Dermis microvascular lymphatic vessel endothelial cell (primary cell): ENCODE measurements at regions not wholly inside any gene's neighbourhood (a gene's known extent, or its start where the extent isn't known, plus 50 kb on each side); places are given as distances from the start of the nearest gene placed in this dataset.
"Not testable (repeated sequence)": the region's sequence is repeated elsewhere in the genome, so short reads cannot be mapped to it uniquely, and the experiment has no call there.

Experiments
- DNase-seq, 2 donors: peaks; one replicate each; pipeline versions ENCODE4 v3.0.0 to v3.0.0-alpha.2; 2010; ENCODE audit warnings: low read depth in 2 of 2

- no peak for DNase-seq
Observed at GRCh38 chr4:189498457-189498856, 442.2 kb upstream of the FRG1 start.

- no peak for DNase-seq
Observed at GRCh38 chr4:189499696-189500095, 441.0 kb upstream of the FRG1 start.

GRCh38 chr4:189500970-189501369, 439.7 kb upstream of the FRG1 start:
- no peak for DNase-seq

- no peak for DNase-seq
Observed at GRCh38 chr4:189502841-189503435, 437.7 kb upstream of the FRG1 start.

GRCh38 chr4:189504220-189504619, 436.5 kb upstream of the FRG1 start:
- DNase-seq, result no peak

- DNase-seq, result no peak
Observed at GRCh38 chr4:189505380-189505779, 435.3 kb upstream of the FRG1 start.

- DNase-seq, result no peak
Observed at GRCh38 chr4:189506080-189506479, 434.6 kb upstream of the FRG1 start.

- no peak for DNase-seq
Observed at GRCh38 chr4:189507060-189507459, 433.6 kb upstream of the FRG1 start.

GRCh38 chr4:189510601-189511000, 430.1 kb upstream of the FRG1 start:
- DNase-seq, result no peak

- DNase-seq, result no peak
Observed at GRCh38 chr4:189511581-189511980, 429.1 kb upstream of the FRG1 start.

- DNase-seq, result no peak
Observed at GRCh38 chr4:189513421-189513820, 427.3 kb upstream of the FRG1 start.

- DNase-seq, result no peak
Observed at GRCh38 chr4:189514209-189514608, 426.5 kb upstream of the FRG1 start.

GRCh38 chr4:189516902-189517301, 423.8 kb upstream of the FRG1 start:
- no peak for DNase-seq

- no peak for DNase-seq
Observed at GRCh38 chr4:189519186-189519585, 421.5 kb upstream of the FRG1 start.

- no peak for DNase-seq
Observed at GRCh38 chr4:189525304-189525703, 415.4 kb upstream of the FRG1 start.

GRCh38 chr4:189530848-189531247, 409.8 kb upstream of the FRG1 start:
- DNase-seq, result no peak

- peak in 1 of 2 donors; percentile 11 for DNase-seq
Observed at GRCh38 chr4:189533603-189534002, 407.1 kb upstream of the FRG1 start.

- DNase-seq, result no peak
Observed at GRCh38 chr4:189547559-189547958, 393.1 kb upstream of the FRG1 start.

GRCh38 chr4:189548484-189549125, 392.1 kb upstream of the FRG1 start:
- DNase-seq, result no peak

GRCh38 chr4:189551931-189552670, 388.6 kb upstream of the FRG1 start:
- not testable (repeated sequence) for DNase-seq

GRCh38 chr4:189560605-189561004, 380.1 kb upstream of the FRG1 start:
- not testable (repeated sequence) for DNase-seq

- DNase-seq, result not testable (repeated sequence)
Observed at GRCh38 chr4:189563751-189564150, 376.9 kb upstream of the FRG1 start.

- DNase-seq, result not testable (repeated sequence)
Observed at GRCh38 chr4:189566271-189566670, 374.4 kb upstream of the FRG1 start.
